ENCODE measurements at regions not wholly inside any gene's neighbourhood (a gene's known extent, or its start where the extent isn't known, plus 50 kb on each side); places are given as distances from the start of the nearest gene placed in this dataset.

DNA sequence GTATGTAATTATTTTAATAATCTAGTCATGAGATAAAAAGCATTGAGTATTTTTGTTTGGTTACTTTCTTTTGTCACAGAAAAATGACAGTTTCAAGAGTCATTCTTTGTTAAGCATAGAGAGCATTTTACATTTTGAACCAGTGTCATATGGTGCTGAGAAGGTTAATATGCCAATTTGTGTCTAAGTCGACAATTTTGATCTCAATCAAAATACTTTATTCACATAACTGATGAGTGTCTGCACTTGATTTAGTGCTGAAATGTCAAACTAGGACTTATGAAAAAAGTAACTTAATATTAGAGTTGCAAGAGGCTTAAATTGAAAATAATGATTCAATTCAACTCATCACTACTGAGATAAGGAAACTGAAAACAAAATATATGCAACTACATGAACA is 1804.6 kb upstream of the ACO1 start:
- TF ChIP-seq, protein P1, sequence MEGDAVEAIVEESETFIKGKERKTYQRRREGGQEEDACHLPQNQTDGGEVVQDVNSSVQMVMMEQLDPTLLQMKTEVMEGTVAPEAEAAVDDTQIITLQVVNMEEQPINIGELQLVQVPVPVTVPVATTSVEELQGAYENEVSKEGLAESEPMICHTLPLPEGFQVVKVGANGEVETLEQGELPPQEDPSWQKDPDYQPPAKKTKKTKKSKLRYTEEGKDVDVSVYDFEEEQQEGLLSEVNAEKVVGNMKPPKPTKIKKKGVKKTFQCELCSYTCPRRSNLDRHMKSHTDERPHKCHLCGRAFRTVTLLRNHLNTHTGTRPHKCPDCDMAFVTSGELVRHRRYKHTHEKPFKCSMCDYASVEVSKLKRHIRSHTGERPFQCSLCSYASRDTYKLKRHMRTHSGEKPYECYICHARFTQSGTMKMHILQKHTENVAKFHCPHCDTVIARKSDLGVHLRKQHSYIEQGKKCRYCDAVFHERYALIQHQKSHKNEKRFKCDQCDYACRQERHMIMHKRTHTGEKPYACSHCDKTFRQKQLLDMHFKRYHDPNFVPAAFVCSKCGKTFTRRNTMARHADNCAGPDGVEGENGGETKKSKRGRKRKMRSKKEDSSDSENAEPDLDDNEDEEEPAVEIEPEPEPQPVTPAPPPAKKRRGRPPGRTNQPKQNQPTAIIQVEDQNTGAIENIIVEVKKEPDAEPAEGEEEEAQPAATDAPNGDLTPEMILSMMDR (IDR thresholded peaks at IDR 0.05; ENCODE audit: low read depth, low read length, poor library complexity, severe bottlenecking): no peak
- no peak for TF ChIP-seq EZH2phosphoT487 (IDR thresholded peaks at IDR 0.05; ENCODE audit: borderline replicate concordance, low read length)

Data from DOHH2 (cell line).